ENCODE measurements at regions not wholly inside any gene's neighbourhood (a gene's known extent, or its start where the extent isn't known, plus 50 kb on each side); places are given as distances from the start of the nearest gene placed in this dataset.
A peak's percentile ranks its signal among the peaks of the same experiment; 100 is the strongest.
"Not testable (repeated sequence)": the region's sequence is repeated elsewhere in the genome, so short reads cannot be mapped to it uniquely, and the experiment has no call there.

DNA sequence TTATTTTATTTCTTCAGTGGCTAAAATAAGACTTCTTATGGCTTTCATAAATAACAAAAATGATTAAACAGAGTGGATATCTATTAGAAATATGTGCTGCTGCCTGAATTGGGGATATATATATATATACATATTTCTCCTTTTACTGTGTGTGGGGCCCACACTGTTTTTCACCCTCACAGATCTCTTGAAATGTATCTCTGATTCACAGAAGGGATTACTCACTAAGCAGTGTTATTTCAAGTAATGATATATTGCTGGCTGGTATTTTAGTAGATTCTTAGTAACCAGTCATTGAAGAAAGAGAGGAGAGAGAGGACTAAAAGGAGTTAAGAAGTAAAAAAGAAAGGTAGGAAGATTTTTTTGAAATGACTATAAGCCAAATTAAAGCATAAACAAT is 308.6 kb upstream of the NRP1 start:
- no peak for DNase-seq

- DNase-seq, result no peak
Observed at GRCh38 chr10:33638891-33639290, 304.4 kb upstream of the NRP1 start.

DNA sequence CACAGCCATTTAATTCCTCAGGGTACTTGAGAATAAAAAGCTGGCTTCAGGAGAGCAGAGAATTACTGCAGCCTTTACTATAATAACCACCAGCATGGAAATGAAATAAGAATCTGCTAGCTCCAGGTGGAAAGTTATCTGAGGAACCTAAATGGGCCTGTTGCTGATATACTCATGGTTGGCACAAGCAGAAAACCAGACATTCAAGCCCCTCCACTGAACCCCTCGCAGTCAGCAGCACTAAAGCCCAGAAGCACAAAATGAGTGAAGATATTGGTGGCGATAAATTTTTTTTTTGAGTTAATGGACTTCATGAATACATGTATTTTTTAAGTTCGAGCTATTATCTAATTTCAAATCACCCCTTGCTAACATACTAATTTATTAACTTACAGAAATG is 303.9 kb upstream of the NRP1 start:
- DNase-seq, result no peak

DNA sequence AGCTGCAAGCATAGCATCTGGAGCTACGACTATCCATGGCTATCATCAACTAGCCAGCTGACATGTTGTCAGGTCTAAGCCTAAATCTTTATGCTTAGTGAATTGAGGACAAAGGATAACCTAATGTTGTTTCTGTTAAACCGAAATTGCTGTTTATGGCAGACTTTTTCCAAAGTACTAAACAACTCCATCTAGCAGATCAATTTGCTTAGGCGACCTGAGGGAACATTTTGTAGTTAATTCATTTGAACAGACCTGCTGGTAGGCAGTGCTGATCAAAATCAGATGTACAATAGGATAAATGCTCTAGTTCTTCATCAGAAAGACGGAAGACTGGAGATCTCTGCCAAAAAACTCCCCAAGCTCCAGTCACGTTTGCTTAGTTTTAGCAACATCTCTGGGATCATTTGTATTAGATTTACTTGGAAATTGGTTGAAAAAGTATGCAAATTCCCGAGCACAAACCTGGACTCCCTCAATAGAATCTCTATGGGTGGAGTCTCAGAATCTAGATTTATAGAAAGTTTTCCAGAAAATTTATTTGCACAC is 301.6 kb upstream of the NRP1 start:
- no peak for DNase-seq

DNA sequence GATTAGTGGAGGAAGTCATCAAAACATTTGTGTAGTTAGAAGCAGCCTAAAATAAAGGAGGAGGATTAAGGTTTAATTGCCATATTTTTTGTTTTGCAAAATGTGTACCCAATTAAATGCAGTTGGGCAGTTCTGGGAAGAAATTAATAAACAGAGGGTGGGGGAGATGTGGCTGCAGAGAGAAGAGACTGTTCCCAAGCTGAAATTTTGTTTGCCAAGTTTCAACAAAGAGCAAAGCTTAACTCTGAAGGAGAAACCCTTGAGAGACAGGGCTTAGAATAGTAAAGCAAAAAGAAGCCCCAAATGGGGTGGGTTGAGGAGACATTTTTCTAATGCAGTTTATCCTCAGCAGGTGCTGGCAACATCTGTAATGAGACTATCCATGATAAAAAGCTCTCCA is 298.0 kb upstream of the NRP1 start:
- no peak for DNase-seq

DNA sequence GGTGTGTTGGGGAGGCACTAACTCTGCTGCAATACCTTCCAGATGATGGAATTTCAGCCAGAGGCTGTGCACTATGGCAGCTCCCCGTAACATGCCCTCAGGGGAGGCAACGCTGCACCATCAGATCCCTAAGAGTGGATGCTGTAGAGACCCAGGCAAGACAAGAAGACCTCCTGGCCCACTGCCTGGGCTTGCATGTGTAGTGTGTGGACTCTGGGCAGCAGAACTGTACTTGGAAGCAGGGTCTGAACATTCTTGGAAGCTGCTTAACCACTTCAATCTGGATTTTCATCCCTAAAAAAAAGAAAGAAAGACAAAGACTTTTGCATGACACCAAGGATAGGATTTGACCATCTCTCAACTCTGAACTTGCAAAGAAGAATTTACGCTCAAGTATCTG is 297.5 kb upstream of the NRP1 start:
- DNase-seq, result no peak

GRCh38 chr10:33630761-33631160 is 296.3 kb upstream of the NRP1 start:
- DNase-seq, result no peak

DNA sequence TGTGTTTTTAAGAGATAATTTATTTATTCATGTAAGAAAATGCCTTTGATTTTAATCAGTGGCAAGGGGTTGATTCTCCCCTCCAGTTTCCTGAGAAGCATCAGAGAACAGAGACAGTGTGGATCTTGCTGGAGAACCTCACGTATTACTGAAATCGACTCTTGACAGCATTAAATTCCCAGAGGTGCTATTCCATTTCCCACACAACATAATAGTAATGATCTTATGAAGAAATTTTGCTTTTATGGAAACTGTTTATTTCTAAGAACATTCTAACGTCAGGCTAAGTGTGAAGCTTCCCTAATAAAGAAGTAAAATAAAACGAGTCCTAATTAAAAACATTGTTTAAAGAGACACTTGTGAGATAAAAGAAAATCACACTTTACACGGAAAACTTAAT is 293.1 kb upstream of the NRP1 start:
- DNase-seq, result no peak

GRCh38 chr10:33626798-33627466 is 292.5 kb upstream of the NRP1 start:
- no peak for DNase-seq

- DNase-seq, result peak; percentile 61
Observed at GRCh38 chr10:33623669-33624068, 289.2 kb upstream of the NRP1 start.

- peak; percentile 96 for DNase-seq
Observed at GRCh38 chr10:33621101-33621500, 286.6 kb upstream of the NRP1 start.

GRCh38 chr10:33618196-33618595 is 283.7 kb upstream of the NRP1 start:
- peak; percentile 93 for DNase-seq

DNA sequence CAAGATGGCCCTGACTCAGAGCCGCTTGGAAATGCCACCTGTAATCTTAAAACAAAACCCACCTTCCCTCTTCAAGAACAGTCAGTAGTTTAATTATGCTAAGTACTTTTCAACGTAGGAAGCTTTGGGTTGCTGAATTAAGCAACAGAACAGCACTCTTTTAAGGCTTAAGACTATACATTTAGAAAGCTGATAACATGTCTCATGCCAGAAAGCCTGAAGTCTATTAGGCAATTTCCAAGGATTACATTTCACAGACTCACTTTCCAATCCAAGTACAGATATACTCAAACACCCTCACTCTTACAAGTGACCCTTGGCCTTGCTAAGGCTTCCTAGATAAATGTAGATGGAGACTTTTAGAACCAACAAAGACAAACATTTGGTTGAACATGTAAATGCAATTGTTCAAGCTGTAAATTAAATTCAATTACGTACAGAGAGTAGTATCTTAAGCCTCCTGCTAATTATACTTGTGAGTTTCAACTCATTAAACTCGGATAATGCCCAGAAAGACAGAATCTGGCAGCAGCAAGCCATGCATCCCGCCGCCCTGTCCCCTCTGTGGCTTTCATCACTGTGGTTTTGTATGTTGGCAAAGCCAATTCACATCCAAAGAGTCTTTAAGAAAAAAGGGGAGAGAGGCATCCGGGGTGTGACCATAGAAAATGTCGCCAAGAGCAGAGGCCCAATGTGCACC is 283.1 kb upstream of the NRP1 start:
- peak; percentile 60 for DNase-seq

- no peak for DNase-seq
Observed at GRCh38 chr10:33616956-33617355, 282.5 kb upstream of the NRP1 start.

DNA sequence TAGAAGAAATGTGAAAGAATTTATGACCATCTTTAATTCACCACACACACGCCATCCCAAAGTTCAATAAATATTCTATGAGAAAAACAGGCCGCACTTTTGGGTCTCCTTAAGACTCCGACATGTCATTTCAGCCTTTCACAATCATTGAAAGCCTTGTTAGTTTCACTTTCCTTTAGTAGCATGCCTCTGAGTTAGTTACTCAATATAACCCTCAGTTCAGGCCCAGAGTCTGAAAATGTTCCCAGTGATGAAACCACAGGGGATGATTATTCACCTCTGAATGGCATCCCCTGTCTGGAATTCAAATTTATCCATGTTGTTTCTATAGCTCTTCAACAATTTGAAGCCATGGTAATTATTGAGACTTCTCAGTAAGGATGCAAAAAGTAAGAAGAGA is 278.1 kb upstream of the NRP1 start:
- peak; percentile 89 for DNase-seq

GRCh38 chr10:33612116-33612515 is 277.6 kb upstream of the NRP1 start:
- DNase-seq, result peak; percentile 64

- no peak for DNase-seq
Observed at GRCh38 chr10:33611423-33611822, 277.0 kb upstream of the NRP1 start.

DNA sequence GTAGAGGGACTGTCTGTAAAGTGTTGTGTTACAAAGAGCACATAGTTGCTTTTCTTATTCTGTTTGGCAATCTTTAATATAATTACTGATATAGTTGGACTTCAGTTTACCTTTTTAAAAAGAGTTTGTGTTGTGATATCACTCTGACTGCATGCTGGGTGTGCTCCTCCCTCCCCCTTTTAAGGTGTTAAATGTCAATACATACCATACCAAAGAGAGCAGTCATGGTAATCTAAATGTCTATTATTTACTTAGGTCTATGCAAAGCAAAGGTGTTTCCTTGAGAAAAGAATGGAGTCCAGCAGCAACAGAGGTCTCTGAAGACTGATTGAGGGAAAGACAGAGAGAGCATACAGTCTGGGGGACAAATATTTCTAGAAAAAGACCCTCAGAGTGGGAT is 275.1 kb upstream of the NRP1 start:
- DNase-seq, result no peak

- no peak for DNase-seq
Observed at GRCh38 chr10:33602278-33602677, 267.8 kb upstream of the NRP1 start.

DNA sequence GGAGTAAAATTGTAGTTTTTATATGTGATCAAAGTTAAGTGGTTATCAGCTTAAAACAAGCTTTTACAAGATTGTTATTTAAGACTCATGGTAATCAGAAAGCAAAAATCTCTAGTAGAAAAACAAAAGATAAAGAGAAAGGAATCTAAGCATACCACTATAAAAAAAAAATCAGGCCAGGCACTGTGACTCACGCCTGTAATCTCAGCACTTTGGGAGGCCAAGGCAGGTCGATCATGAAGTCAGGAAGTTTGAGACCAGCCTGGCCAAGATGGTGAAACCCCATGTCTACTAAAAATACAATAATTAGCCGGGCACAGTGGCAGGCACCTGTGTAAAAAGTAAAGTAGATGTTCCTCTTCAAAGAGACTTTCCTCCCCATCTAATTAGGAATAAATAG is 265.9 kb upstream of the NRP1 start:
- DNase-seq, result no peak

GRCh38 chr10:33596422-33596821 is 262.0 kb upstream of the NRP1 start:
- DNase-seq, result no peak

DNA sequence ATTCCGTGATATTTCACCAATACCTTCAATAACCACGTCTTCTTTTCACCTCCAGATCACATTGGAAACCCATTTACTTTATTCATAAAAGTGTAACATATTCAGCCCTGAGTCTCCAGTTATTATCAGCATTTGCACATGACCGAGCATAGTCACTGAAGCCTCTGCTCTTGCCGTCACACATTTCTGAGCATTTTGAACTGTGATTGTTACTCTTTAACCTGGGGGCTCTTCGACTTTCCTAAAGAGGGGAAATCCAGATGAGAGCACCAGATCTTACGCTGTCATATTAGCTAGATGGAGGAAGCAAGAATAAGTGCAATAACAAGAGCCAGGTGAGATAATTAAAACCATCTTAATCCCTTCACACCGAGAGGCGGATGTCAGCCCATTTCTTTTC is 260.0 kb upstream of the NRP1 start:
- DNase-seq, result no peak

DNA sequence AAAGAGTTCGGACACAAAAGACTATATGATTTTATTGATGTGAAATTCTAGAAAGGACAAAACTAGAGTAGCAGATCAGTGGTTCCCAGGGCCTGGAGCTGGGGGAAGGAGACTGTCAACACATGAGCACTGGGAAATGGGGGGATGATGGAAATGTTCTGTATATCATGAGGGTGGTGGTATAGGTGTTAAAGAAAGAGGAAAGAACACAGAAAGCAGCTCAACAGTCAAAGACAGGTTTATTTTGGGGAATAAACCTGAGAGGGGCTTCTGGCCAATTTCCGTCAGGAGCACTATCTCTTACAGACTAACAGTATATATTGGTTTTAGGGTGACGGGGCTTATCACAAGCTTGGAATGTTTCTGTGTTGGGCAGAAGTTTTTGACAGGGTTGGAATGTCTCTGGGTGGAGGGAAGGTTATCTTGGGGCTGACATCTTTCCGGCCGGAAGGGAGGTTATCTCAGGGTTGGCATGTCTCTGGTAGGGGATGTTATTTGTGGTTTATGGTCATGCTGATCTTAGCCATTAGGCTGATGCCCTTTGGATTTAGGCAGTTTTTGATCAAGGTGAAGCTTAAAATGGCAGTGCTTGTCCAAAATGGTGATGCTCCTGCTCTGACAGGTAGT is 254.6 kb upstream of the NRP1 start:
- no peak for DNase-seq

GRCh38 chr10:33584596-33584995 is 250.1 kb upstream of the NRP1 start:
- DNase-seq, result not testable (repeated sequence)
